ENCODE measurements at regions not wholly inside any gene's neighbourhood (a gene's known extent, or its start where the extent isn't known, plus 50 kb on each side); places are given as distances from the start of the nearest gene placed in this dataset.

- TF ChIP-seq ZNF146 (CRISPR knock-in tag; IDR thresholded peaks at IDR 0.05; ENCODE audit: unreplicated experiment) (no peak), BCL6 (CRISPR knock-in tag; IDR thresholded peaks at IDR 0.05) (no peak)
These were observed 533.5 kb downstream of the ZNF608 start (continued) for GRCh38 chr5:124212934-124213333.

- Histone ChIP-seq H2AFZ (ENCODE audit: low read depth, low read length) (no peak overlapping the region), H3K36me3 (ENCODE audit: control insufficient read depth, insufficient read depth, low read length) (no peaks in the 10 kb centered on the region), H3K9me3 (replicated peaks; ENCODE audit: control insufficient read depth, insufficient read depth, low read depth, low read length) (no peaks in the 10 kb centered on the region), H3K4me3 (no peak overlapping the region), H3K9me1 (ENCODE audit: control insufficient read depth, insufficient read depth, low read length) (no peaks in the 10 kb centered on the region), H3K27me3 (ENCODE audit: control insufficient read depth in 2 of 2, insufficient read depth in 2 of 2, low read length in 2 of 2) (no peaks in the 10 kb centered on the region), H3K79me2 (ENCODE audit: control insufficient read depth, insufficient read depth, low read length) (no peaks in the 10 kb centered on the region), H3K4me2 (ENCODE audit: insufficient read depth, low read length) (no peak overlapping the region), H4K20me1 (replicated peaks; ENCODE audit: control insufficient read depth, insufficient read depth, low read length) (no peaks in the 10 kb centered on the region), H3K4me1 (replicated peaks in 1 of 2; ENCODE audit: control insufficient read depth in 2 of 2, insufficient read depth in 2 of 2, low read length in 2 of 2) (no peaks in the 10 kb centered on the region), H3K27ac (ENCODE audit: extremely low read depth, low read depth, low read length) (no peak overlapping the region), H3K9ac (ENCODE audit: insufficient read depth in 1 of 2, low read depth in 2 of 2, low read length in 2 of 2) (no peak overlapping the region)
- no TSS peak for BruUV-seq (replicated peaks)
- ChIA-PET POLR2A (no interaction called here), CTCF (ENCODE audit: low intra/inter-chr PET ratio) (no interaction called here)
- intact Hi-C loops (cut with micrococcal nuclease) (no loop called here), in situ Hi-C loops (cut with MboI) (no loop called here)
- FAIRE-seq (no peak), DNase-seq (ENCODE audit: extremely low read depth in 1 of 4, low spot score in 3 of 4) (no peak), ATAC-seq (no peak)
- WGBS (ENCODE audit: insufficient coverage, low coverage, missing lambda C conversion rate) = 4% methylated on average over 2 of the region's 2 CpGs
- TF ChIP-seq ZNF780A (CRISPR knock-in tag; IDR thresholded peaks at IDR 0.05) (no peak), TCF3 (CRISPR knock-in tag; IDR thresholded peaks at IDR 0.05) (no peak)
These were observed 536.1 kb downstream of the ZNF608 start for GRCh38 chr5:124210111-124210910.

DNA sequence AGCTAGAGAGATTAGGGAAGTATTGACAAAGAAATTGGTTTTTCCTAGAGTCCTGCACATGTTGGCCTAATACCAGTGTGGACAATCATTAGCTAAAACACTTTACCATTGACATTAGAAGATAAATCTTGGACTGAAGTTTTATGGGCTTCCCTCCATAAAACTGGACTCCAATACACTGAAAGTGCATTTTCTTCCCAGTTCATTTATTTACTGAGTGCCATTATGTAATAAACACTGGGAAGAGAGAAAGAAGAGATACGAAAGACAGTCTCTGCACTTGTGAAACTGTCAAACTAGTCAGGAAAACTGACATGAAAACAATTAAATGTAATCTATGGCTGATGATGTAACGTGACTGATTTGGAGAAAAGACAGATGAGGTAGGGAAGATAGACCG, 539.3 kb downstream of the ZNF608 start:
- 2% methylated on average over 3 of the region's 3 CpGs for WGBS (ENCODE audit: insufficient coverage, low coverage, missing lambda C conversion rate)
- Histone ChIP-seq H4K20me1 (replicated peaks; ENCODE audit: control insufficient read depth, insufficient read depth, low read length) (no peaks in the 10 kb centered on the region), H2AFZ (ENCODE audit: low read depth, low read length) (no peak overlapping the region), H3K9me3 (replicated peaks; ENCODE audit: control insufficient read depth, insufficient read depth, low read depth, low read length) (no peaks in the 10 kb centered on the region), H3K9me1 (ENCODE audit: control insufficient read depth, insufficient read depth, low read length) (no peaks in the 10 kb centered on the region), H3K27ac (ENCODE audit: extremely low read depth, low read depth, low read length) (no peak overlapping the region), H3K4me3 (no peak overlapping the region), H3K36me3 (ENCODE audit: control insufficient read depth, insufficient read depth, low read length) (no peaks in the 10 kb centered on the region), H3K4me1 (replicated peaks in 1 of 2; ENCODE audit: control insufficient read depth in 2 of 2, insufficient read depth in 2 of 2, low read length in 2 of 2) (no peaks in the 10 kb centered on the region), H3K9ac (ENCODE audit: insufficient read depth in 1 of 2, low read depth in 2 of 2, low read length in 2 of 2) (no peak overlapping the region), H3K4me2 (ENCODE audit: insufficient read depth, low read length) (no peak overlapping the region), H3K79me2 (ENCODE audit: control insufficient read depth, insufficient read depth, low read length) (no peaks in the 10 kb centered on the region), H3K27me3 (ENCODE audit: control insufficient read depth in 2 of 2, insufficient read depth in 2 of 2, low read length in 2 of 2) (no peaks in the 10 kb centered on the region)
- BruUV-seq (replicated peaks) = no TSS peak
- in situ Hi-C loops (cut with MboI) (no loop called here), intact Hi-C loops (cut with micrococcal nuclease) (no loop called here)
- ATAC-seq = no peak
- POLR2A ChIA-PET = no interaction called here
- CTCF ChIA-PET (ENCODE audit: low intra/inter-chr PET ratio) = no interaction called here
- DNase-seq (ENCODE audit: extremely low read depth in 1 of 4, low spot score in 3 of 4) = no peak
- FAIRE-seq = no peak
- TF ChIP-seq FUS (optimal IDR thresholded peaks at IDR 0.05; ENCODE audit: low read depth, low read length) (no peak), DPF2 (IDR thresholded peaks at IDR 0.05) (no peak), TAF15 (IDR thresholded peaks at IDR 0.05; ENCODE audit: low read depth, low read length) (no peak), HEY1 (CRISPR knock-in tag; IDR thresholded peaks at IDR 0.05; ENCODE audit: borderline replicate concordance) (no peak), ZNF584 (CRISPR knock-in tag; IDR thresholded peaks at IDR 0.05; ENCODE audit: low read depth) (no peak)
- TF ChIP-seq, protein P1, sequence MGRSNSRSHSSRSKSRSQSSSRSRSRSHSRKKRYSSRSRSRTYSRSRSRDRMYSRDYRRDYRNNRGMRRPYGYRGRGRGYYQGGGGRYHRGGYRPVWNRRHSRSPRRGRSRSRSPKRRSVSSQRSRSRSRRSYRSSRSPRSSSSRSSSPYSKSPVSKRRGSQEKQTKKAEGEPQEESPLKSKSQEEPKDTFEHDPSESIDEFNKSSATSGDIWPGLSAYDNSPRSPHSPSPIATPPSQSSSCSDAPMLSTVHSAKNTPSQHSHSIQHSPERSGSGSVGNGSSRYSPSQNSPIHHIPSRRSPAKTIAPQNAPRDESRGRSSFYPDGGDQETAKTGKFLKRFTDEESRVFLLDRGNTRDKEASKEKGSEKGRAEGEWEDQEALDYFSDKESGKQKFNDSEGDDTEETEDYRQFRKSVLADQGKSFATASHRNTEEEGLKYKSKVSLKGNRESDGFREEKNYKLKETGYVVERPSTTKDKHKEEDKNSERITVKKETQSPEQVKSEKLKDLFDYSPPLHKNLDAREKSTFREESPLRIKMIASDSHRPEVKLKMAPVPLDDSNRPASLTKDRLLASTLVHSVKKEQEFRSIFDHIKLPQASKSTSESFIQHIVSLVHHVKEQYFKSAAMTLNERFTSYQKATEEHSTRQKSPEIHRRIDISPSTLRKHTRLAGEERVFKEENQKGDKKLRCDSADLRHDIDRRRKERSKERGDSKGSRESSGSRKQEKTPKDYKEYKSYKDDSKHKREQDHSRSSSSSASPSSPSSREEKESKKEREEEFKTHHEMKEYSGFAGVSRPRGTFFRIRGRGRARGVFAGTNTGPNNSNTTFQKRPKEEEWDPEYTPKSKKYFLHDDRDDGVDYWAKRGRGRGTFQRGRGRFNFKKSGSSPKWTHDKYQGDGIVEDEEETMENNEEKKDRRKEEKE (IDR thresholded peaks at IDR 0.05; ENCODE audit: borderline replicate concordance in 1 of 2, control insufficient read depth in 1 of 2, low read depth in 2 of 2, low read length in 1 of 2) = no peak

Data from K562 (cell line).